ENCODE measurements at regions not wholly inside any gene's neighbourhood (a gene's known extent, or its start where the extent isn't known, plus 50 kb on each side); places are given as distances from the start of the nearest gene placed in this dataset.

GRCh38 chr1:22197644-22198043 is 54.7 kb upstream of the WNT4 start:
- TF ChIP-seq EZH2 (IDR thresholded peaks at IDR 0.05; ENCODE audit: borderline replicate concordance, low read length) (no peak), CTCF (conservative IDR thresholded peaks at IDR 0.05 in 1 of 2, IDR thresholded peaks at IDR 0.05 in 1 of 2; ENCODE audit: extremely low read depth in 1 of 2, insufficient read depth in 1 of 2, low read depth in 1 of 2, low read length in 2 of 2) (no peak)
